ENCODE measurements at regions not wholly inside any gene's neighbourhood (a gene's known extent, or its start where the extent isn't known, plus 50 kb on each side); places are given as distances from the start of the nearest gene placed in this dataset.
"Not testable (repeated sequence)": the region's sequence is repeated elsewhere in the genome, so short reads cannot be mapped to it uniquely, and the experiment has no call there.

DNA sequence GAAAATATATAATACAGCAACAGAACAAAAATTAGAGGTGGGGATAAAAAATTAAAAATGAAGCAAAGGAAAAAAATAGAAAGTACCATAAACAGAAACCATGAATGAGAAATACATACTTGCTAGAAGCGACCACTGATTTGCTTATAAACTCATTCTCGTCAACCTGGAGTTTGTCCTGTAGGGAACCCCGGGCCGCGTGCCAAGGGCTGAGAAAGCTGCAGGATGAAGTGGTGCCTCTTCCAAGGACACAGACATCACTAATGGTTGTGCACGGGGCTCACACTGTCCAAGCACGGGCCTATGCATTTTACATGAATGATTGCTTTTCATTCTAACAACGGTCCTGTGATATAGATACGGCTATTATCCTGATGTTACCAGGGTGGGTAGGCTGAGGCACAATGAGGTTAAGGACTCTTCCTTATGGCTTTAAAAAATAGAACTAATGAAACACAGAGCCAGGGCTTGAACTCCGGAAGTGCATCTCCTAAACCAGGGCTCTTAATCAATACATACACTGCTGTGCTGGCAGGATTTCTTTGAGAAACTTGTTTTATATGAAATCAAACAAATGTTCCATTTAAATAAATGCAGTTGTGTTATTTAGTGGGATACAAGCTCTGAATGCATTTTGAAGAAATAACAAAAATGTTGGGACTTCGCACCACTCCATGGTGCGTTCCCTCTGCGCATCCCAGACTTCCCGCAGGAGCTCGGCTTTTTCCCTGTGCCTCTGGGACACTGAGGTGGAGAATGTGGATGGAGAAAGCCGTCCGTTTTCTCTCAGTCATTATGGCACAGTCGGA, 113.9 kb upstream of the PHACTR3 start:
- TF ChIP-seq, protein P1, sequence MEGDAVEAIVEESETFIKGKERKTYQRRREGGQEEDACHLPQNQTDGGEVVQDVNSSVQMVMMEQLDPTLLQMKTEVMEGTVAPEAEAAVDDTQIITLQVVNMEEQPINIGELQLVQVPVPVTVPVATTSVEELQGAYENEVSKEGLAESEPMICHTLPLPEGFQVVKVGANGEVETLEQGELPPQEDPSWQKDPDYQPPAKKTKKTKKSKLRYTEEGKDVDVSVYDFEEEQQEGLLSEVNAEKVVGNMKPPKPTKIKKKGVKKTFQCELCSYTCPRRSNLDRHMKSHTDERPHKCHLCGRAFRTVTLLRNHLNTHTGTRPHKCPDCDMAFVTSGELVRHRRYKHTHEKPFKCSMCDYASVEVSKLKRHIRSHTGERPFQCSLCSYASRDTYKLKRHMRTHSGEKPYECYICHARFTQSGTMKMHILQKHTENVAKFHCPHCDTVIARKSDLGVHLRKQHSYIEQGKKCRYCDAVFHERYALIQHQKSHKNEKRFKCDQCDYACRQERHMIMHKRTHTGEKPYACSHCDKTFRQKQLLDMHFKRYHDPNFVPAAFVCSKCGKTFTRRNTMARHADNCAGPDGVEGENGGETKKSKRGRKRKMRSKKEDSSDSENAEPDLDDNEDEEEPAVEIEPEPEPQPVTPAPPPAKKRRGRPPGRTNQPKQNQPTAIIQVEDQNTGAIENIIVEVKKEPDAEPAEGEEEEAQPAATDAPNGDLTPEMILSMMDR (IDR thresholded peaks at IDR 0.05) = not testable (repeated sequence)
- not testable (repeated sequence) for TF ChIP-seq POLR2A (IDR thresholded peaks at IDR 0.05)

Measured in Peyer's patch (tissue), 4 donors.